ENCODE measurements at regions not wholly inside any gene's neighbourhood (a gene's known extent, or its start where the extent isn't known, plus 50 kb on each side); places are given as distances from the start of the nearest gene placed in this dataset.

DNA sequence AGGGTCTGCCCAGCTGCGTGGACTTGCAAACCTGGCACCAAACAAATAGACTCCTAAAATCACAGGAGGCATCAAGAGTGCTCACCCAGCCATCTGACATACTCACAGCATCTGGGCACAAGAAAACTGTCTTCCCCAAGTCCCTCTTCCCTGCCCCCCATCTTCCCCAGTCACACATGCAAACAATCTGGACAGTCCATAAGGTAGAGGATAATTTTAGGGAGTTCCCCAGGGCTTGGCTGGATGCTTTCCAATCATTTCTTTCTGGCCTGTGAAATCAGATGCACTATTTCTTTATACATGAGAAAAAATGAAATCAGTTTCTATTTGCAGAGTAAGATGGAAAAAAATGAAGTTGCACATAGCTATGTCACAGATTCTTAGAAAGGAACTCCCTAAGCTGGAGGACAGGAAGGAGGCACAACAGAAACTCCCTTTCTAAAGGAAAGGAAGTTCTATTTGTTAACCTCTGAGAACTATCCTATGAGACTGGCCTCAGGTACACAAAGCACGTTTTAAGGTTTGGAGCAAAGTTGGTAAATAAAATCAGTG lies 342.3 kb downstream of the HNRNPD start:
- DNase-seq (ENCODE audit: low read depth in 2 of 2), result no peak

DNA sequence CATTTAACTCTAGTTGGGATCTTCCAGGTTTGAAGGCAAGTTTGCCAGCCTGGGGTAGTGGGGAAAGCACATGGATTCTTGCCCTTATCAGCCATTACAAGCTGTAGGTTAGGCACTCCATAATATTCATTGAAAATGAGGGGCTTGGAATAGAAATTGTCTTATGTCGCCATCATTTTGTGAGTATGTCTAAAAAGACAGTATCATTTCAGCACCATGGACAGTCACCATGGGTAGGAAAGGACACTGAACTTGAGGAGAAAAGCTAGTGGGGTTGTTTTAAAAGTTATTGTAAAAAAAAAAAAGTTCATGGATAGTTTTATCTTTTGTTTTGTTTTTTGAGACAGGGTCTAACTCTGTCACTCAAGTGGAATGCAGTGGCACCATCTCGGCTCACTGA lies 356.1 kb downstream of the HNRNPD start:
- DNase-seq (ENCODE audit: low read depth in 2 of 2), result peak in 1 of 2 experiments; percentile 1

DNA sequence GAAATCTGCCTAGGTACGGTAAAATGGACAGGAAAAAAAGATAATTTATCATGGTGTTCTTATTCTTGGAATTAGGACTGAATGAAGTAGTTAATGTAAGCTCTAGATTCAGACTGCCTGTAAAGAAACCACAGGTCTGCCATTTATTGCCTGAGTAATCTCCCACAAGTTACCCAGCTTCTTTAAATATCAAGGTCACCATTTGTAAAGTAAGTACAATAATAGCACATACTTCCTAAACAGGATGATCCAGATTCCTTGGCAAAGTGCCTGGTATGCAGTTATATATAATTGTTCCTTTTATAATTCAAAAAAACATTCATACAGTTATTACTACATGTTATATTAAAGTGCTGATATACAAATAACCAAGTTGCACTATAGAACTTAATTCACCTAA lies 368.6 kb downstream of the HNRNPD start:
- no peak for DNase-seq (ENCODE audit: low read depth in 2 of 2)

DNA sequence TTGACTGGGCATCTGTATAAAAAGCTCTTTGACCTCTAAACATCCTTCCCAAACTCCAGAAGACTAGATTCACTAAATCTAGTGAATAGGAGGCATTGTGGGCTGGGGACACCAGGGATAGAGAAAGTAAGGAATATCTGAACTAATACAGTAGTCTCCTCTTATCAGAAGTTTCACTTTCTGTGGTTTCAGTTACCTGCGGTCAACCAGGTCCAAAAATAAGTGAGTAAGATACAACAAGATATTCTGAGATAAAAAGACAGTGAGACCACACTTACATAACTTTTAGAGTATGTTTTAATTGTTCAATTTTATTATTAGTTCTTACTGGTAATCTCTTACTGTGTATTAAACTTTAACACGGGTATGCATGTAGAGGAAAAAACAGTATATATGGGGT lies 376.5 kb downstream of the HNRNPD start:
- DNase-seq (ENCODE audit: low read depth in 2 of 2), result no peak

DNA sequence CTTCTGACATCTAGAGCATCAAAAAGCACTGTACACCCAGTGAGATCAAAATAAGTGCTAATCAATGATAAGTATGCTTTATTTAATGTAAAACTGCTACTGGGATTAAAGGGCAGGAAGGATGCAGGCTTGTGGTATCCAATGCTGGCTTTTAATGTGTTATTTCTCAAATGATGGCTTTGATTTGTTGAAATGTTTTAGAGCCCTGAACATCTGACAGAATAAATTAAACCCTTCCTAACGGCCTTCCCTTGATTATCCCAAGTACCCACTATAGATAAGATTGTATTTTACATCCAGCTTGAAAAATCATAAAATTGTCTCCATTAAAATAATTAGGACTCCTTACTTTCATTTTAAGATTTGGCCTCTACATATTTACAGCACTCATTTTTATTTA lies 382.9 kb downstream of the HNRNPD start:
- no peak for DNase-seq (ENCODE audit: low read depth in 2 of 2)

DNA sequence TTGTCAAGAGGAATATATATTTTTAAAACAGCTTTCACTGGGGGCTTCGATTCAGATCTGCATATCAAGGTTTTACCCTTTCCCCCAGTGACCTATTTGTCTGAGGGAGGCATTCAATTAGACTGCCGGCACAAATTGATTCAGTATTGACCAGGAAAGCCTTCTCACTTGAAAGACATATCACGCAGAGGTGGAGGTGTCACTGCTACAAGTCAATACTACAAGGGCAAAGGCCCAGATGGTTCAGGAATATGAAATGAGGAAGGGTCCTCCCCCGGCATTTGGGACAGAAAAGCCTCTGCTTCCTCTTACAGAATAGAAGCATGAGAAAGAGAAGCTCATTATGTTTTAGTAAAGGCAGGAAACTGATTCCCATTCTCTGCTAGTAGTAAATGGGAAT lies 383.6 kb downstream of the HNRNPD start:
- DNase-seq (ENCODE audit: low read depth in 2 of 2), result no peak

DNA sequence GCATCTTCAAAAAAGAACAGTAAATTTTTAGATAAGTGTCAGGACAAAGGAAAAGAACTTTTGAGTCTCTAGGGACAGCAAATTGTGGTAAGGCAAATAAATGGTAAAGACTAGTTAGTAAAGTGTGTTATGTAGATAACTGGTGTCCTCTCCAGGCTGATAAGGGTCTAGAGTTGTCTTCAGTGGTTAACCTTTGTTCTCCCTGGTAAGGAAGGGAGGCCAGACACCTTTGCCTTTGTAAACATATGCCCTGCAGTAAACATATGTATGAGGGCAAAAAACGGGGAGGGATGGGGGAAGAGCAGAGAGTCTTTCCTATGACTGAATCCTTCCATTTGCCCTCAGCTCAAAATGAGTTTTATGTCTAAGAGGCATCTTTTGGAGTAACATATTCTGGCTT lies 384.6 kb downstream of the HNRNPD start:
- no peak for DNase-seq (ENCODE audit: low read depth in 2 of 2)

DNA sequence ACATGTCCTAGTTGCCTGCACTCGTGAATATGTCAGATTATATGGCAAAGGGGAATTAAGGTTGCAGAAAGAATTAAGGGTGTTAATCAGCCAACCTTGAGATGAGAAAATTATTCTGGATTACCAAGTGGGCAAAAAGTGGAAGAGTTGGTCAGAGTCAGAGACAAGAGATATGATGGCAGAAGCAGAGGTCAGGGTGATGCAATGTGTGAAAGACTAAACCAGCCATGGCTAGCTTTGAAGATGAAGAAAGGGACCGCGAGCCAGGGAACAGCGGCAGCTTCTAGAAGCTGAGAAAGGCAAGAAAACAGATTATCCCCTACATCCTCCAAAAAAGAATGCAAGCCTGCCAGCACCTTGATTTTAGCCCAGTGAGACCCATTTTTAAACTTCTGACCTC lies 385.6 kb downstream of the HNRNPD start:
- no peak for DNase-seq (ENCODE audit: low read depth in 2 of 2)

DNA sequence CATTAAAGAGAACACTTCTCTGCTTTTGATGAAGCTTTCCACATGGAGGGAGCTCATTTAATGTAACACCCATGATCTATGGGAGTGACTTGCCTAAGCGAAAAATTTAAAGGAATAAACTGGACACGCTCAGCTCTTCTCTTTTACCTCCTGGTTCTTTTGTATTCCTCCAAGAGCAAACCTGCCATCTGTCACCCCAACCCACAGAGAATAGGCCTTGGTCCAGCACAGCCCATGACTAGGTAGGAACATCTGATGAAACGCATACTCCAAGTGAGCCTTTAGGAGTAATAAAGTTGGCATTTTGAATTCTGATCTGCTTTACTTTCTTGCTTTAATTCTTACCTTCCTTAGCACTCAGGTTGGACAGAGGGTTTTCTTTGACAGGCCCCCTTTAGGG lies 389.0 kb downstream of the HNRNPD start:
- no peak for DNase-seq (ENCODE audit: low read depth in 2 of 2)

DNA sequence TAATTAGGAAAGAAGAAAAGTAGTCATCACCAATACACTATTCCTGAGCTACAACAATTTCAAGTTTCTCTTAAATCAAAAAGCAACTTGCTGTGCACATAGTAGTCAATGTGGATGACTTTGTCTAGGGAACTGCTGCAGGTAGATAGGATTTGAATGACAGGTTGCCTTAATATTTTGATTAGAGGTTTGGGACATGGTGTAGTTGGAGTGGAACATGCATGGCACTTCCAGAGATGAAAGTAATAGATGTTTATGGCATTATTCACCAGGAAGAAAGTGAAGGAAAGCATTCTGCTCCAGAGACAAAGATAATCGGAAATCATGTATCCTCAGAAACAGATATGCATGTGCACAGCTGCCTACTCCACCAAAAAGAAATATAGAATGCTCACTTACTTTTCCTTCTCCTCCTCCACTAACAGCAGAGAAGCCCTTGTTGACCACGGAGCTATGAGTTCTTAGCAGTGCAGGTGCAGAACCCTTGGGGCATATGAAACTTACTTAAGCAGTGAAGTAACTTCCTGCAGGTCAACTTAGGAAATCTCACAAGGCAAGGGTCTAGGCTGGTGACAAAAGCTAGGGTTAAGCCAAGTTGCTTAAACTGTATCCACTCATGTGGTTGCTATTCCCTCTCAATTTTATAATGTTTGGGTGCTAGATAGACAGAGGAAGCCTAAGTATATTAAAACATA lies 390.8 kb downstream of the HNRNPD start:
- no peak for DNase-seq (ENCODE audit: low read depth in 2 of 2)

DNA sequence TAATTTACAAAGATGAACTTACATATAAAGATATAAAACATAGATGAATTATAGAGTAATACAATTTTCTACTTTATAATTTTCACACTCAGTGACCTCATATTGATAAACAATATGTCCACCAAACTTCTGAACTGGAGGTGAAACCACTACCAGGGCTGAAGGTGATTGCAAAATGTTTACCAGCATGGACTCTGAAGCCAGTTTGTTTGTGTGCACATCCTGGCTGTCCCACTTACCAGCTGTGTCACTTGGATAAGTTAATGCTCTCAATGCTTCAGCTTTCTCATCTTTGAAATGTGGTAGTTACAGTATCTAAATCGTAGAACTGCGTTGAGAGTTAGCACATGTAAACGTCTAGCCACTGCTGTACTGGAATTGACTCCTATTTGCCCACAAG lies 392.6 kb downstream of the HNRNPD start:
- DNase-seq (ENCODE audit: low read depth in 2 of 2), result no peak

DNA sequence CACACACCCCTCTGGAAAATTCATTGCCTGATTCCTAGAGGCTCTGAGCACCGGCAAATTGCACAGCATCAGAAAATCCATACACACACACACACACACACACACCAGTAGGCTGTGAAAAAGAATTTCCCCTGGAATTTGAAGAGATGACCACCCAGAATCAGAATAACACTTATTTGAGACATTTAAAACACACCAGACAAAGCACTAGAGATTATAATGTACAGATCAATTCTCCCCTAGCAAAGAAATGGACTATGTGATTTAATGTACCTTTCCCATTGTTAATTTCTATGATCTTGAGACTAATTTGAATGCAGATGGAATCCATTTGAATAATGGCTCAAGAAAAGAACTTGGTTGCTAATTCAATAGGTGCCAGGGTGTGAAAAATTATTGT lies 399.3 kb downstream of the HNRNPD start:
- no peak for DNase-seq (ENCODE audit: low read depth in 2 of 2)

DNA sequence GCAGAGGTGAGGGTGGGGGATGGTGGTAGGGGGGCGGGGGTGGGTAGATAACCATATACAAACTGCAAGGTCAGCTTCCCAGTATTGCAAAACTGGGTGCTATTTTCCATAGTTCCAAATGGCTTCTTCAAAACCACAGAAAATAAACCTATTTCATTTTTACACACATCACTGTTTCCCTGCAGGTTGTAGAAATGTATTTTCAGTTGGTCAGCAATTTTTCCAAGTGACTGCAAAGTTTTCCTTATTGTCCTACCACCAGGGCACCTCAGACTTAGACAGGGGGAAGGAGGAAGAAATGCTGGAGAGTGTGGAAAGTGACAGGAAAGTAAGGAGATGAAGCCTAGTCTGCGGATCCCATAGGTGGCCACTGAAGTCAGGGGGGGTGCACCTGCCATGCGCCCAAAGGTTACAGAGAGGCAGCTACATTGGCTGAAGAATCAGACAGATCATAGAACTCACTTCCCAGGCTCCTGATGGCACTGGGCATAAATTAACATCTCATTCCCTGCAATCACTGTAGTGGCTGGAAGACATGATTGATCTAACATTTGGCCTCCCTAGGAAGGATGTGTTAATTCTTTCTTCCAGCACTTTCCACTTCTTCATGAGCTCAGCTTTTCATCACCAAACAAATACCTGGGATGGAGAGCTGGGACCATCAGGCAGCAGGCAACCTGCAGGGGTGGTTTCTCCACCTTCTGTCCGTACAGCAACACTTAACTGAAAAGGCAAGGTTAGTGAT lies 402.0 kb downstream of the HNRNPD start:
- no peak for DNase-seq (ENCODE audit: low read depth in 2 of 2)

DNA sequence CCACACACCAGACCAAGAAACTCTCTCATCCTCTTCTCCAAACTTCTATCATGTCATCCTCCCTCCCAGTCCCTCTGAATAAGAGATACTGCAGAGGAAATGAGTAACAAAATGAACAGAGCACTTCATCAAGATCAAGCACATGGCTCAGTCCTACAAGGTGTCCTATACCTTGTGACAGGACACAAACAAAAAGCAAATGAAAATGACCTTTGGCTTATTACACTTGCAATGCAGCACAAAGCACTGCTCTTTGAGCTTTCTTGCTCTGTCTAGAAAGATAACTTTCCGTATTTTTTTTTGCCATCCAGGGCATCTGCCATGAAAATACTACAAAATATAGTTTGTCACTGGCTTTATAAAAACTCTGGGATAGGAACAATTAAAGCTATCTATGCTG lies 402.7 kb downstream of the HNRNPD start:
- no peak for DNase-seq (ENCODE audit: low read depth in 2 of 2)

DNA sequence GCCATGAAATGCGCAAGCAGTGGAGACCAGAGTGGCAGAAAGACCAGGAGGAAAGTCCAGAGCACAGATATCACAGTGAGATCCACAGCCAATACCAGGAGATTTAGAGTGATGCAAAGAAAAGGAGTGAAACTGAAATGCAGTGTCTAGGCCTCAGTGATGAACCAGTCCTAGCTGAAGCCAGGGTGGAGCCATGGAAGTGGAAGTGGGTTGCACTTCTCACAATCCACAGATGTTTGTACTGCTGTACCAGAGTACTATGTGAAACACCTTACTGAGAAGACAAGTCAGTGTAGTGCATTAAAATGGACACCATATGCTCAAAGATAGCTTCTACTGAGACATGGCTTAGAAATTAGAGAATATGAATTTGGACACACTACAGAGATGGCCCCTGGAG lies 403.3 kb downstream of the HNRNPD start:
- no peak for DNase-seq (ENCODE audit: low read depth in 2 of 2)

DNA sequence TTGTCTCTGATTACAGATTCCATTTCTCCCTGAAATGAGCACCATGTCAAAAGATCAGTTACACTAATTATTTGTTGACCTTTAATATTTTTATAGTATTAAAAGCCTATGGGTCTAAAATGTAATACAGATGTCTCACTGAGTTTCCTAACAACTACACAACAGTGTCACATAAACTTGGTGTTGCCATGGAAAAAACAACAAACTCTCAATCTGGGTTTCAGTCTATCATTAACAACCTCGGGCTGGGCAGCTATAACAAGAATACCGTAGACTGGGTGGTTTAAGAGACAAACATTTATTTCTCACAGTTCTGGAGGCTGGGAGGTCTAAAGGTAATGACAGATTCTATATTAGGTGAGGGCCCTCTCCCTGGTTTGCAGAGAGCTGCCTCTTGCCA lies 407.1 kb downstream of the HNRNPD start:
- DNase-seq (ENCODE audit: low read depth in 2 of 2), result no peak

DNA sequence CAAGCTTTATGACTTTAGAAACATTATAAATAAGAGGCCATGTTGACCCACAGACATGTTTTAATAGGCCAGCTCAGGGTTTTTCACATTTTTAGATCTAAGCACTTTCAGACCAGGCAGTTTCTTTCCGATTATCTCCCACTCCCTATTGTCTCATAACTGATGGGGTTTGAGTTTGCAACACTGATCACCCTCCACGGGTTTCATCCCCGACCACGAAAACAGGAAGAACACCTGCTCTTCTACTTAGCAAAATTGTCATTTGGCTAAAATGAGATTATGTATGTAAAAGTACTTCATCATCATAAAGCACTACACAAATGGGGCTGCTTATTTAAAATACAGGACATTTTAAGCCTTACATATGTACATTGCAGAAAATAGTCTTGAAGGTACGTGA lies 407.9 kb downstream of the HNRNPD start:
- no peak for DNase-seq (ENCODE audit: low read depth in 2 of 2)

DNA sequence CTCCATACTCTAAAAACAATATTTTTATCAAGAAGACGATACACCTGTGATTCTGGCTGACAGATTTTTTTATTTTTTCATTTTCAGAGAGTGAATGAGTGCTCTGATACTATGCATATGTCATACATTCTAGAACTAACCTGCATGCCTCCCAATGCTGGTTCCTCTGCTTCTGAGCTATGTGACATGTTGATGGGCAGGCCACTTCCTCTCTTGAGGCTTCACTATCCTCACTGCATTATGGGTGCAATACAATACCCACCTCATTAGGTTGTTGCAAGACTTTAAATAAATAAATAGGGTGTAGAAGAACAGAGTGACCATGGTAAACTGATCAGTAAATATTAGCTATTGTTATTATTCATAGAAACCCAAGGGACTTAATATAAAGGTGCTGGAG lies 408.3 kb downstream of the HNRNPD start:
- DNase-seq (ENCODE audit: low read depth in 2 of 2), result no peak

DNA sequence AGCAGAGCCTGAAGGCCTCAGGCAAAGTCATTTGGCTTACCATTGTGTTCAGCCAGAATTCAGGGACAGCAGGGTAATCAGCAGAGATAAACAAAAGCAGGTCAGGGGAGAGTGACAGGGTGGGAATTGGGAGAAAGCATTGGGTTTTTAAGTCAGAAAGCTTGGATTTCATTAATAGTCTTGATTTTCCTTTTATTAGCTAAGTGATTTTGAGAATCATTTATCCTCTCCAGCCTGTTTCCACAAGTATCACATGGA lies 410.1 kb downstream of the HNRNPD start:
- DNase-seq (ENCODE audit: low read depth in 2 of 2), result no peak

DNA sequence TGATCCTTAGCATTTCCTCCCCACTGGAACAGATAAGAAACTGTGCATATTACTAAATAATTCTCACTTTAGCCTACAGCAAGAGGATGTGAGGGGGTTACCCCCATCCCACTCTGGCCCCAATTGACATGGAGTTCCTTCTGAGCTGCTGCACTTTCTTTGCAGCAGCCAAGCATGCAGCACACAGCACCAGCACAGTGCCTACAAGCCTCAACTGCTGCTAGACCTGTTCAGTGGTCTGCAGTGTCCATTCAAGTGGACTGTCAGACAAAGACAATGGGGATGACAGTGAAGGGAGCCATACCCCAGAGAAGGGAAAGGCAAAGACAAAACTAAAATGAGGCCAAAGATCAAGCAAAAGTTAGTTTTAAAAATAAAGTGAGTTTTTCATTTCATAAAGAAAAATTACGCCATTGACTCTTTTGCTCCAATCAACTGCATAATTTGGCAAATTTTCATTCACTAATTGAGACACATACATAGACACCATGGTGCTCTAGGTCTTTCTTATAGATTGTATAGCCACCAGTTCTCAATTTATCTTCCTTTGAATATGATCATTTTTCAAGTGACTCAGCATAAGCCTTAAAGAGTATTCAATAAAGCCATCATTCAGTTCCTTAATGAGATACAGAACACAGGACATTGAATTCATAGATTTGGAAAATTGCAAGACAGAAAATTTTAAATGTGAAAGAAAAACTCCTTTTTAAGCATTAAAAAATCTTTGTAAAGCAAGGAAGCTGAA lies 410.6 kb downstream of the HNRNPD start:
- no peak for DNase-seq (ENCODE audit: low read depth in 2 of 2)

DNA sequence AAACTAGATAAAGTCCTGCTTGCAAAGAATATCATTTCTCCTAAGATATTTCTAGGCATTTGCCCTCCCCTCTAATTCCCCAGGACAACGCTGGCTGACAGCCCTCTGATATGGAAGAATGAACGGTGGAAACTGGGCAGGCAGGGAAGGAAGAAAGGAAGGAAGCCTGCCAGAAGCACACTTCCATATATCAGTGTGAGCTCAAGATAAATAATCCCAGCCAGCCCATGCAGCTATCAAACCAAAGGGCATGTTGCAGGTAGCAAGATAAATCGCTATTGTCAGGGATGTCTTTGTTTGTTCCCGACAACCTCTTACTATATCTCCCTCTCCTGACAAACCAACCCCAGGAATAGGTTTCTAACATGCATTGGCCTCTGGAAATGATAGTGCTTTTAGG lies 412.8 kb downstream of the HNRNPD start:
- DNase-seq (ENCODE audit: low read depth in 2 of 2), result no peak

DNA sequence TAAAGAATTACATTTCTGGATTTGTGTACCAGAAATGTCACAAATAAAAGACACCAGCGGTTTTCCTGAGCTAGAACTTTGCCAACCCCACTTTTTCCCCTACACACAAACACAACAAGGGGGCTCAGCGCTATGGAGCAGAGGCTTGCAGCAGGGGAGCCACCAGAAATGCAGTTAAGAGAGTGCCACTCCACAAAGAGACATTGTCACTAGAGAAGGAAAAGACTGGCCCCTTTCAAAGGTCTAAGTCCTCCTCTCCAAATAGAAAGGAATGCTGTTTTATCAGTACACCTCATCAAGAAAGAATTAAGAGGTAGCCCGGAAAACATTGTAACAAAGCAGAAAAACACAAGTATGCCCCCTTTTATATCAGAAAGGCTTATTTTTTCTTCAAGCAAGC lies 419.5 kb downstream of the HNRNPD start:
- no peak for DNase-seq (ENCODE audit: low read depth in 2 of 2)

DNA sequence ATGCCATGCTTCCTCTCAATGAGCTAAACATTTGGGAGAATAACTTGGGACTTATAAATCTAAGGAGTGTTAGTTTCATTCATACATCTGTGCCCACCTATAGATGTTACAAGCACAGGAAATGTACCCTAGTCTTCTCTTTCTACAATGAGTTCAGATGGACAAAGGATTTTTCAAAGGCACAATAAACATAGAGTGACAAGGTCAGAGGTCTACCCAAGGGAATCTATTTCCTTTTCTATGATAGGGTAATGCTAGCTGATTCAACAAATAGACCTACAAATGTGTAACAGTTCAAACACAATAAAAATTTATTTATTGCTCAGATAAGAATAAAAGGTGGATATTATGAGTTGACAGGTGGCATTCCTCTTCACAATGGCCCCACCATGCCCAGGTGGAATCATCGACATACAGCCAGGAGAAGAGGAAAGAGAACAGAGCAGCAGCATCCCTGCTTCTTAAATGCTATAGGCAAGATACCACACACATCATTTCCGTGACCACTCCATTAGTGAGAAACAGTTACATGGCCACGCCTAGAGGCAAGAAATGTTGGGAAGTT lies 421.8 kb downstream of the HNRNPD start:
- no peak for DNase-seq (ENCODE audit: low read depth in 2 of 2)
